ENCODE measurements at regions not wholly inside any gene's neighbourhood (a gene's known extent, or its start where the extent isn't known, plus 50 kb on each side); places are given as distances from the start of the nearest gene placed in this dataset.

DNA sequence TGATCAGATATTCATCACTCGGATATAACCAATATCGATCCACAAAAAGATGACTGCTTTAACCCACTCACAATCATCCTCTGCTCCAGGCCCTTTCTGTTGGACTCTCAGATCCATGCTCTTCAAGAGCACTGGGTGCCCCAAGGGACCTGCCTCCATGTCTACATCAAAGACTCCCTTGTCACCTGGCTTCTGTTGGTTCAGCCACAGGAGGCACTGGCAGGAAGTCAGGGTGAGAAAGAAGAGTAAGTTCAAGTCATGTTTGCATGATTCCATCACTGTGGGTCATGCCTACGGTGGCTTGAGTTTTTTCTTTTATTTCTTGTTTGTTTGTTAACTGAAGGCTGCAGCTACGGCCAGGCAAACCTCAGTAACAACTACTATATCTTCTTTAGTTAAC is 243.3 kb downstream of the ADGRG6 start:
- TF ChIP-seq, protein P1, sequence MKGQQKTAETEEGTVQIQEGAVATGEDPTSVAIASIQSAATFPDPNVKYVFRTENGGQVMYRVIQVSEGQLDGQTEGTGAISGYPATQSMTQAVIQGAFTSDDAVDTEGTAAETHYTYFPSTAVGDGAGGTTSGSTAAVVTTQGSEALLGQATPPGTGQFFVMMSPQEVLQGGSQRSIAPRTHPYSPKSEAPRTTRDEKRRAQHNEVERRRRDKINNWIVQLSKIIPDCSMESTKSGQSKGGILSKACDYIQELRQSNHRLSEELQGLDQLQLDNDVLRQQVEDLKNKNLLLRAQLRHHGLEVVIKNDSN (IDR thresholded peaks at IDR 0.05; ENCODE audit: borderline replicate concordance, extremely low read length, insufficient read depth, low read depth, low read length): no peak
- TF ChIP-seq, protein P2, sequence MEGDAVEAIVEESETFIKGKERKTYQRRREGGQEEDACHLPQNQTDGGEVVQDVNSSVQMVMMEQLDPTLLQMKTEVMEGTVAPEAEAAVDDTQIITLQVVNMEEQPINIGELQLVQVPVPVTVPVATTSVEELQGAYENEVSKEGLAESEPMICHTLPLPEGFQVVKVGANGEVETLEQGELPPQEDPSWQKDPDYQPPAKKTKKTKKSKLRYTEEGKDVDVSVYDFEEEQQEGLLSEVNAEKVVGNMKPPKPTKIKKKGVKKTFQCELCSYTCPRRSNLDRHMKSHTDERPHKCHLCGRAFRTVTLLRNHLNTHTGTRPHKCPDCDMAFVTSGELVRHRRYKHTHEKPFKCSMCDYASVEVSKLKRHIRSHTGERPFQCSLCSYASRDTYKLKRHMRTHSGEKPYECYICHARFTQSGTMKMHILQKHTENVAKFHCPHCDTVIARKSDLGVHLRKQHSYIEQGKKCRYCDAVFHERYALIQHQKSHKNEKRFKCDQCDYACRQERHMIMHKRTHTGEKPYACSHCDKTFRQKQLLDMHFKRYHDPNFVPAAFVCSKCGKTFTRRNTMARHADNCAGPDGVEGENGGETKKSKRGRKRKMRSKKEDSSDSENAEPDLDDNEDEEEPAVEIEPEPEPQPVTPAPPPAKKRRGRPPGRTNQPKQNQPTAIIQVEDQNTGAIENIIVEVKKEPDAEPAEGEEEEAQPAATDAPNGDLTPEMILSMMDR (IDR thresholded peaks at IDR 0.05 in 2 of 3, conservative IDR thresholded peaks at IDR 0.05 in 1 of 3; ENCODE audit: control insufficient read depth in 2 of 3, extremely low read depth in 1 of 3, insufficient read depth in 1 of 3, low read depth in 3 of 3, low read length in 3 of 3): no peak

Measured in GM12878 (cell line).